ENCODE measurements at regions not wholly inside any gene's neighbourhood (a gene's known extent, or its start where the extent isn't known, plus 50 kb on each side); places are given as distances from the start of the nearest gene placed in this dataset.

GRCh38 chr2:179355881-179356280 lies 91.2 kb upstream of the SESTD1 start:
- TF ChIP-seq, protein P1, sequence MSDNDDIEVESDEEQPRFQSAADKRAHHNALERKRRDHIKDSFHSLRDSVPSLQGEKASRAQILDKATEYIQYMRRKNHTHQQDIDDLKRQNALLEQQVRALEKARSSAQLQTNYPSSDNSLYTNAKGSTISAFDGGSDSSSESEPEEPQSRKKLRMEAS (IDR thresholded peaks at IDR 0.05), result no peak
- no peak for TF ChIP-seq TEAD4 (IDR thresholded peaks at IDR 0.05)
- no peak for TF ChIP-seq TAF1 (IDR thresholded peaks at IDR 0.05; ENCODE audit: low read depth)
- TF ChIP-seq YY1 (IDR thresholded peaks at IDR 0.05; ENCODE audit: low read depth), result no peak
- no peak for TF ChIP-seq TCF12 (IDR thresholded peaks at IDR 0.05; ENCODE audit: low read depth)
- TF ChIP-seq REST (IDR thresholded peaks at IDR 0.05; ENCODE audit: low read depth), result no peak
- no peak for TF ChIP-seq RAD21 (IDR thresholded peaks at IDR 0.05; ENCODE audit: low read depth)
- TF ChIP-seq CREB1 (IDR thresholded peaks at IDR 0.05; ENCODE audit: low read depth), result no peak
- no peak for TF ChIP-seq EP300 (IDR thresholded peaks at IDR 0.05; ENCODE audit: borderline replicate concordance)
- no peak for TF ChIP-seq NFIC (IDR thresholded peaks at IDR 0.05)
- TF ChIP-seq CEBPB (IDR thresholded peaks at IDR 0.05), result no peak
- no peak for TF ChIP-seq ZBTB7A (IDR thresholded peaks at IDR 0.05; ENCODE audit: low read depth)
- TF ChIP-seq, protein P2, sequence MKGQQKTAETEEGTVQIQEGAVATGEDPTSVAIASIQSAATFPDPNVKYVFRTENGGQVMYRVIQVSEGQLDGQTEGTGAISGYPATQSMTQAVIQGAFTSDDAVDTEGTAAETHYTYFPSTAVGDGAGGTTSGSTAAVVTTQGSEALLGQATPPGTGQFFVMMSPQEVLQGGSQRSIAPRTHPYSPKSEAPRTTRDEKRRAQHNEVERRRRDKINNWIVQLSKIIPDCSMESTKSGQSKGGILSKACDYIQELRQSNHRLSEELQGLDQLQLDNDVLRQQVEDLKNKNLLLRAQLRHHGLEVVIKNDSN (IDR thresholded peaks at IDR 0.05), result no peak
- no peak for TF ChIP-seq EGR1 (IDR thresholded peaks at IDR 0.05)
- no peak for TF ChIP-seq FOXM1 (IDR thresholded peaks at IDR 0.05; ENCODE audit: borderline replicate concordance, low read depth)

- no peak for TF ChIP-seq RAD21 (IDR thresholded peaks at IDR 0.05; ENCODE audit: low read depth)
- TF ChIP-seq ZBTB7A (IDR thresholded peaks at IDR 0.05; ENCODE audit: low read depth), result no peak
- no peak for TF ChIP-seq YY1 (IDR thresholded peaks at IDR 0.05; ENCODE audit: low read depth)
- TF ChIP-seq EGR1 (IDR thresholded peaks at IDR 0.05), result no peak
- no peak for TF ChIP-seq TEAD4 (IDR thresholded peaks at IDR 0.05)
- TF ChIP-seq CEBPB (IDR thresholded peaks at IDR 0.05), result no peak
- TF ChIP-seq TAF1 (IDR thresholded peaks at IDR 0.05; ENCODE audit: low read depth), result no peak
- no peak for TF ChIP-seq CREB1 (IDR thresholded peaks at IDR 0.05; ENCODE audit: low read depth)
- TF ChIP-seq, protein P1 (IDR thresholded peaks at IDR 0.05), result no peak
- TF ChIP-seq REST (IDR thresholded peaks at IDR 0.05; ENCODE audit: low read depth), result no peak
- TF ChIP-seq EP300 (IDR thresholded peaks at IDR 0.05; ENCODE audit: borderline replicate concordance), result no peak
- TF ChIP-seq FOXM1 (IDR thresholded peaks at IDR 0.05; ENCODE audit: borderline replicate concordance, low read depth), result no peak
- TF ChIP-seq, protein P2 (IDR thresholded peaks at IDR 0.05), result no peak
- no peak for TF ChIP-seq TCF12 (IDR thresholded peaks at IDR 0.05; ENCODE audit: low read depth)
- no peak for TF ChIP-seq NFIC (IDR thresholded peaks at IDR 0.05)
Measured at GRCh38 chr2:179354739-179355537, 90.3 kb upstream of the SESTD1 start.

DNA sequence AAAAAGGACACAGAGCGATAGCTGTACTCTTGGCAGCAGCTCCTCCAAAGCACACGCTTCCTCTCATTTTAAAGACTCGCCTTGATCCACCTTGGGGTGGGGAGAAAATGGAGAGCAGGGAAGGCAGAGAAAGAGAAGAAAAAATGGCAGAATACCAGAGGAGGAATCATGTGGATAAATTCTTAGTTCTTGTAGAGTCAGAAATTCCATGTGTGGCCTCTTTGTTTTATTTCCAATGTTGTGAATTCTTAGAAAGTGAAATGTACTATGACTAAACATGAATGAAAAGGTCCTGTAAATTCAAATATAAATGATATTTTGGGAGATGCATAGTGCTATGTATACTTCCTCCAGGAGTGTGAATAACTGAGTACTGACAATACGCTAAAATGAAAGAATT lies 89.7 kb upstream of the SESTD1 start:
- no peak for TF ChIP-seq TCF12 (IDR thresholded peaks at IDR 0.05; ENCODE audit: low read depth)
- no peak for TF ChIP-seq YY1 (IDR thresholded peaks at IDR 0.05; ENCODE audit: low read depth)
- TF ChIP-seq, protein P1 (IDR thresholded peaks at IDR 0.05), result no peak
- TF ChIP-seq TAF1 (IDR thresholded peaks at IDR 0.05; ENCODE audit: low read depth), result no peak
- TF ChIP-seq CREB1 (IDR thresholded peaks at IDR 0.05; ENCODE audit: low read depth), result no peak
- no peak for TF ChIP-seq TEAD4 (IDR thresholded peaks at IDR 0.05)
- no peak for TF ChIP-seq ZBTB7A (IDR thresholded peaks at IDR 0.05; ENCODE audit: low read depth)
- TF ChIP-seq FOXM1 (IDR thresholded peaks at IDR 0.05; ENCODE audit: borderline replicate concordance, low read depth), result no peak
- TF ChIP-seq CEBPB (IDR thresholded peaks at IDR 0.05), result no peak
- no peak for TF ChIP-seq NFIC (IDR thresholded peaks at IDR 0.05)
- TF ChIP-seq, protein P2 (IDR thresholded peaks at IDR 0.05), result no peak
- no peak for TF ChIP-seq REST (IDR thresholded peaks at IDR 0.05; ENCODE audit: low read depth)
- no peak for TF ChIP-seq RAD21 (IDR thresholded peaks at IDR 0.05; ENCODE audit: low read depth)
- no peak for TF ChIP-seq EP300 (IDR thresholded peaks at IDR 0.05; ENCODE audit: borderline replicate concordance)
- no peak for TF ChIP-seq EGR1 (IDR thresholded peaks at IDR 0.05)

Data from Ishikawa (cell line).